ENCODE measurements at regions not wholly inside any gene's neighbourhood (a gene's known extent, or its start where the extent isn't known, plus 50 kb on each side); places are given as distances from the start of the nearest gene placed in this dataset.

DNA sequence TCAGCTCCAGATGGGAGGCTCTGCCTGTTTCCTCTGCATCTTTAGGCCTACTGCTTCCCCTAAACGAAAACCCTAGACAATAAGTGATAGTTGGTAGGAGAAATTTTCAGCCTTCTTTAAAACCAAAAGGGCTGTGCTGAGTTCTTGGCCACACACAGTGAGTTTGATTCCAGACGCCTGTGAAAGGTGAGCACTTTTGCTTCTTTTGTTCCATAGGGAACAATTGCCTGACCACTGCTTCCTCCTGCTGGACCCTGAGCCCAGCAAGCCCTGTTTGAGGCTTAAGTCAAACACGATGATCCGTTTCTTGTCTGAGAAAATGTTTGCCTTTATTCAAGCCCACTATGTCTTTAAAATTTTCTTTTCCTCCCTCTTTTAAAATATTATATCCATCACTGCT is 493.9 kb downstream of the ZIC1 start:
- no peak overlapping the region for H3K4me3 Mint-ChIP-seq
- DNase-seq (no peak), ATAC-seq (no peak)
- ChIA-PET CTCF (no interaction called here), POLR2A (no interaction called here)
- H3K4me1 Mint-ChIP-seq (ENCODE audit: low read depth): no peaks in the 10 kb centered on the region
- no peaks in the 10 kb centered on the region for H3K9me3 Mint-ChIP-seq (ENCODE audit: insufficient read depth)
- no peaks in the 10 kb centered on the region for H3K27me3 Mint-ChIP-seq (ENCODE audit: low read depth)
- H3K27ac Mint-ChIP-seq: no peak overlapping the region
- no peaks in the 10 kb centered on the region for H3K36me3 Mint-ChIP-seq (ENCODE audit: low read depth)

DNA sequence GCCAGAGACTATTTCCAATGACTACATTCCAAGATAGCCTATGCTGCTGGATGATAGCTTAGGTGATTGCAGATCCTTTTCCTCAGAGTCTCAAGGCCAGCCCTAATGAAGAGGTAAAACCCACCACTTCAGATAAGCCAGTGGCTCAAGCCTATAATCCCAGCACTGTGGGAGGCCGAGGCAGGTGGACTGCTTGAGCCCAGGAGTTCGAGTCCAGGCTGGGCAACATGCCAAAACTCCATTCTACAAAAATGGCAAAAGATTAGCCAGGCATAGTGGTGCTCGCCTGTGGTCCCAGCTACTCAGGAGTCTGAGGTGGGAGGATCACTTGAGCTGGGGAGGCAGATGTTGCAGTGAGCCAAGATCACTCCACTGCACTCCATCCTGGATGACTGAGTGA is 495.3 kb downstream of the ZIC1 start:
- ChIA-PET CTCF (no interaction called here), POLR2A (no interaction called here)
- ATAC-seq (no peak), DNase-seq (no peak)
- no peaks in the 10 kb centered on the region for H3K36me3 Mint-ChIP-seq (ENCODE audit: low read depth)
- peaks cover 5% of the 10 kb centered on the region for H3K9me3 Mint-ChIP-seq (ENCODE audit: insufficient read depth)
- H3K4me1 Mint-ChIP-seq (ENCODE audit: low read depth): no peaks in the 10 kb centered on the region
- H3K4me3 Mint-ChIP-seq: no peak overlapping the region
- no peaks in the 10 kb centered on the region for H3K27me3 Mint-ChIP-seq (ENCODE audit: low read depth)
- no peak overlapping the region for H3K27ac Mint-ChIP-seq

DNA sequence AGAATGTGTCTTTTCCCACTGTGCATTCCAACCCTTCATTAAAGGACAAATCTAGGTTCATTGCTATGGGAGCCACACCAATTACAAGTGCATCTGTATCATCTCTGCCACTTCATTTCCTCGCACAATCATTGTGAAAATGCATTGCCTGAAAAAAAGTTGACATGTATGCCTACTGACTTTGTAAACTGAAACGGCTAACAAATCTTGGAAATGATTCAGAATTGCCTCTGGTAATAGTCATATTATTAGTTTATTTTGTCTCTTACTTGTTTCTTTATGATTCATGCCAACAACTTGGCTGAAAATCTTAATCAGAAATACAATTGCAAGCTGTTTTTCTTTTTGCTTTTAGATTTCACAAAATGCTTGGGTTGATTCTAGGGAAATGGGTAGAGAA is 497.1 kb downstream of the ZIC1 start:
- Mint-ChIP-seq H3K27me3 (ENCODE audit: low read depth) (no peaks in the 10 kb centered on the region), H3K36me3 (ENCODE audit: low read depth) (no peaks in the 10 kb centered on the region), H3K4me1 (ENCODE audit: low read depth) (no peaks in the 10 kb centered on the region), H3K4me3 (no peak overlapping the region), H3K27ac (no peak overlapping the region), H3K9me3 (ENCODE audit: insufficient read depth) (peaks cover 5% of the 10 kb centered on the region)
- CTCF ChIA-PET: no interaction called here
- no peak for DNase-seq
- POLR2A ChIA-PET: no interaction called here
- ATAC-seq: no peak

GRCh38 chr3:147914532-147914931 is 505.4 kb downstream of the ZIC1 start:
- ATAC-seq (no peak), DNase-seq (no peak)
- H3K27ac Mint-ChIP-seq: no peak overlapping the region
- H3K27me3 Mint-ChIP-seq (ENCODE audit: low read depth): no peaks in the 10 kb centered on the region
- CTCF ChIA-PET: no interaction called here
- H3K4me1 Mint-ChIP-seq (ENCODE audit: low read depth): no peaks in the 10 kb centered on the region
- H3K4me3 Mint-ChIP-seq: no peak overlapping the region
- H3K36me3 Mint-ChIP-seq (ENCODE audit: low read depth): no peaks in the 10 kb centered on the region
- POLR2A ChIA-PET: no interaction called here
- H3K9me3 Mint-ChIP-seq (ENCODE audit: insufficient read depth): peaks cover 4% of the 10 kb centered on the region

DNA sequence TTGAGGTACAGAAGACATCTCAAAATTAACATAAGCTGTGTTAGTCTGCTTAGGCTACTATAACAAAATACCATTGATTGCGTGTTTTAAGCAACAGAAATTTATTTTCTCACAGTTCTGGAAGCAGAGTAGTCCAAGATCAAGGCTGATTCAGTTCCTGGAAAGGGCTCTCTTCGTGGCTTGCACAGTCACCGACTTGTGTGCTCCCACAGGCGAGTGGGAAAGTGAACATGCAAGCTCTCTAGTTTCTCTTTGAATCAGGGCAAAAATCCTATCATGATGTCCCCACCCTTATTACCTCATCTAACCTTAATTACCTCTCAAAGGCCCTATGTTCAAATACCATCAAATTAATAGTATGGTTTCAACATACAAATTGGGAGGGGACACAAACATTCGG is 505.9 kb downstream of the ZIC1 start:
- CTCF ChIA-PET: interaction anchor here (0.6 kb wide), 1 partner anchor 96 kb away, joined by 3 read pairs; no protein-coding TSS in a partner anchor
- Mint-ChIP-seq H3K27ac (no peak overlapping the region), H3K36me3 (ENCODE audit: low read depth) (no peaks in the 10 kb centered on the region), H3K4me1 (ENCODE audit: low read depth) (no peaks in the 10 kb centered on the region), H3K9me3 (ENCODE audit: insufficient read depth) (peaks cover 4% of the 10 kb centered on the region), H3K4me3 (no peak overlapping the region), H3K27me3 (ENCODE audit: low read depth) (no peaks in the 10 kb centered on the region)
- DNase-seq (no peak), ATAC-seq (no peak)
- POLR2A ChIA-PET: no interaction called here

DNA sequence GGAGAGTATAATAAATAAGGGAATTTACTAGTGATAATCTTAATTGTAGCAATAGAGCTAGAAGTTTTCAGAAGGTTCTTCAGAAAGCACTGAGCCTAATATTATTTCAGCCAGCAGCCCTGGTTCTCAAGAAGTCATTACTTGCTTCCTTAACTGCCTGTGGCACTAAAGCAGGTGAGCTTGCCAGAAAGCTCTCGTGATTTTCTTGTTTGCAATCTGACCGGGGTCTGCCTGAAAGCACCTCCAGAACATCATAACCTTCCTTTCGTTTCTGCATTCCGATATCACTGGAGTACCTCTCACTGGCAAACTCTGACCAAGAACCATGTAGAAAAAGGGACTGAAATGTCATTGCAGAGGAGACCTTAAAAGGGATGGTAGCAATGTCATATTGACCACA is 510.3 kb downstream of the ZIC1 start:
- no peaks in the 10 kb centered on the region for H3K4me1 Mint-ChIP-seq (ENCODE audit: low read depth)
- H3K4me3 Mint-ChIP-seq: no peak overlapping the region
- H3K27ac Mint-ChIP-seq: no peak overlapping the region
- ATAC-seq: no peak
- no peak for DNase-seq
- CTCF ChIA-PET: no interaction called here
- POLR2A ChIA-PET: no interaction called here
- peaks cover 4% of the 10 kb centered on the region for H3K9me3 Mint-ChIP-seq (ENCODE audit: insufficient read depth)
- H3K27me3 Mint-ChIP-seq (ENCODE audit: low read depth): no peaks in the 10 kb centered on the region
- no peaks in the 10 kb centered on the region for H3K36me3 Mint-ChIP-seq (ENCODE audit: low read depth)

GRCh38 chr3:147921051-147921450 is 511.9 kb downstream of the ZIC1 start:
- POLR2A ChIA-PET: no interaction called here
- ATAC-seq: no peak
- CTCF ChIA-PET: no interaction called here
- no peak for DNase-seq
- no peaks in the 10 kb centered on the region for H3K36me3 Mint-ChIP-seq (ENCODE audit: low read depth)
- no peaks in the 10 kb centered on the region for H3K27me3 Mint-ChIP-seq (ENCODE audit: low read depth)
- no peak overlapping the region for H3K27ac Mint-ChIP-seq
- H3K9me3 Mint-ChIP-seq (ENCODE audit: insufficient read depth): peaks cover 4% of the 10 kb centered on the region
- H3K4me3 Mint-ChIP-seq: no peak overlapping the region
- H3K4me1 Mint-ChIP-seq (ENCODE audit: low read depth): no peaks in the 10 kb centered on the region

DNA sequence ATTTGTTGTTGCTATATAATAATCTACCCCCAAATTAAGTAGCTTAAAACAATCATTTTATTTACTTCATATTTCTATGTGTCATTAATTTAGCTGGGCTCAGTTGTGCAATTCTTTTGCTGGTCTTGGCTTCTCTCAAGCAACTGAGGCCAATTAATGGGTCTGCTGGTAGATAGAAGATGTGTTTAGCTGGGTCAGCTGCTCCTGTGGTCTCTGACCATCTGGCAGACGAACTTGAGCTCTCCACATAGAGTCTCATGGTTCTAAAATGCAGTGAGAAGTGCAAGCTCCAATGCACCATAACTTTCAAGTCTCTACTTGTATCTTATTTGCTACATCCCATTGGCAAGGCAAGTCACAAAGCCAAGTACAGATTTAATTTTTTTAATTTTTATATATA is 515.6 kb downstream of the ZIC1 start:
- no peaks in the 10 kb centered on the region for H3K4me1 Mint-ChIP-seq (ENCODE audit: low read depth)
- ATAC-seq: no peak
- POLR2A ChIA-PET: no interaction called here

DNA sequence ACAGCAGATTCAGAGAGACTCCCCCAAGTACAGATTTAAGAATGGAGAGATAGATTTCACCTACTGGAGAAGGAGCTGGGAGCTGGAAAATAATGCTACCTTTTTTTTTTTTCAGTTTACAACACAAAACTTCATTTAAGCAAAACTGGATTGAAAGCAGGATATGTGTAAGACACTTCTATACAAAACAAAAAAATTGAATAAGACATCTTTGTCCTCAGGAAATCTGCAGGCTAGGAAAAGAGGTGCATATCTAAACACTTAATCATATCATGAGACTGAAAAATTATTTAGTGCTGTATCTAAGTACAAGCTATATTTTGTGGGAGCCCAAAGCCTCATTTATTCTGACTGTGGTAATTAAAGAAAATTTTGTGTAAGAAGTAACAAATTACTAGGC is 516.1 kb downstream of the ZIC1 start:
- Mint-ChIP-seq H3K27ac (no peak overlapping the region), H3K36me3 (ENCODE audit: low read depth) (no peaks in the 10 kb centered on the region), H3K9me3 (ENCODE audit: insufficient read depth) (no peaks in the 10 kb centered on the region), H3K4me3 (no peak overlapping the region), H3K4me1 (ENCODE audit: low read depth) (no peaks in the 10 kb centered on the region), H3K27me3 (ENCODE audit: low read depth) (no peaks in the 10 kb centered on the region)
- no peak for ATAC-seq
- ChIA-PET CTCF (no interaction called here), POLR2A (no interaction called here)
- no peak for DNase-seq

More for the DNA sequence above, 515.6 kb downstream of the ZIC1 start:
- CTCF ChIA-PET: no interaction called here
- Mint-ChIP-seq H3K9me3 (ENCODE audit: insufficient read depth) (no peaks in the 10 kb centered on the region), H3K27me3 (ENCODE audit: low read depth) (no peaks in the 10 kb centered on the region), H3K4me3 (no peak overlapping the region), H3K36me3 (ENCODE audit: low read depth) (no peaks in the 10 kb centered on the region), H3K27ac (no peak overlapping the region)
- DNase-seq: no peak

DNA sequence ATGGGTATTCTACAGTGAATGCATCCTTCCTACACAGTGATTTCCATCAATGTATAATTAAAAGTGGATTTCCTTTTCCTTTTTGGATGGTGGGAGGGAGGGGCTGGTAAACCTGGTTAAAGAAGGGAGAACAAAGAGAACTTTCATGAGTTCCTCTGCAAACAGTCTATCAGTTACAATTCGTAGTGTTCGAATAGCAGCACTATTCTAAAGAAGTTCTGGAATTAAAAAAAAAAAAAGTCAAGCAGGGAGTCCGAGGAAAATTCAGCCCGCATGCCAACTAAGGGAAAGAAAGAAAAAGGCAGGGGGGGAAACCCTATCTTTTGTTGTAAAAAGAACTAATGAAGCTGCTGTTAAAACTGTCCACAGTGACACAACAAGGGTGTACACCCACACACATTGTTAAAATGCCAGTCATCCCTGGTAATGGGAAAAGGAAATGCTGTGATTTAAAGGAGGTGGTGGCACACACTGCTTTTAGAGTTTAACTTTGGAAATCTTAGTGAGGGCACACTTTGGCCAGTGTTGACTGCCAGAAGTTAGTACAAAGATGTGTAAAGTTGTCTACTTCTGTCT is 521.2 kb downstream of the ZIC1 start:
- CTCF ChIA-PET: no interaction called here
- ATAC-seq (no peak), DNase-seq (no peak)
- Mint-ChIP-seq H3K36me3 (ENCODE audit: low read depth) (no peaks in the 10 kb centered on the region), H3K9me3 (ENCODE audit: insufficient read depth) (no peaks in the 10 kb centered on the region), H3K4me3 (no peak overlapping the region), H3K27me3 (ENCODE audit: low read depth) (no peaks in the 10 kb centered on the region), H3K4me1 (ENCODE audit: low read depth) (no peaks in the 10 kb centered on the region), H3K27ac (no peak overlapping the region)
- POLR2A ChIA-PET: no interaction called here

GRCh38 chr3:147934451-147935180 is 525.5 kb downstream of the ZIC1 start:
- CTCF ChIA-PET: no interaction called here

GRCh38 chr3:147937341-147937740 is 528.2 kb downstream of the ZIC1 start:
- H3K27ac Mint-ChIP-seq: no peak overlapping the region
- ChIA-PET POLR2A (no interaction called here), CTCF (no interaction called here)
- DNase-seq (no peak), ATAC-seq (no peak)
- H3K36me3 Mint-ChIP-seq (ENCODE audit: low read depth): no peaks in the 10 kb centered on the region
- H3K9me3 Mint-ChIP-seq (ENCODE audit: insufficient read depth): no peaks in the 10 kb centered on the region
- H3K27me3 Mint-ChIP-seq (ENCODE audit: low read depth): no peaks in the 10 kb centered on the region
- no peaks in the 10 kb centered on the region for H3K4me1 Mint-ChIP-seq (ENCODE audit: low read depth)
- no peak overlapping the region for H3K4me3 Mint-ChIP-seq

More at GRCh38 chr3:147934451-147935180, 525.5 kb downstream of the ZIC1 start:
- no peak for DNase-seq
- POLR2A ChIA-PET: no interaction called here
- ATAC-seq: no peak
- H3K4me1 Mint-ChIP-seq (ENCODE audit: low read depth): no peaks in the 10 kb centered on the region
- no peaks in the 10 kb centered on the region for H3K27me3 Mint-ChIP-seq (ENCODE audit: low read depth)
- H3K27ac Mint-ChIP-seq: no peak overlapping the region
- no peaks in the 10 kb centered on the region for H3K36me3 Mint-ChIP-seq (ENCODE audit: low read depth)
- no peaks in the 10 kb centered on the region for H3K9me3 Mint-ChIP-seq (ENCODE audit: insufficient read depth)
- no peak overlapping the region for H3K4me3 Mint-ChIP-seq

GRCh38 chr3:147937891-147938290 is 528.7 kb downstream of the ZIC1 start:
- POLR2A ChIA-PET: no interaction called here
- Mint-ChIP-seq H3K9me3 (ENCODE audit: insufficient read depth) (no peaks in the 10 kb centered on the region), H3K36me3 (ENCODE audit: low read depth) (no peaks in the 10 kb centered on the region), H3K27me3 (ENCODE audit: low read depth) (no peaks in the 10 kb centered on the region), H3K4me1 (ENCODE audit: low read depth) (no peaks in the 10 kb centered on the region), H3K4me3 (no peak overlapping the region), H3K27ac (no peak overlapping the region)
- DNase-seq (no peak), ATAC-seq (no peak)
- CTCF ChIA-PET: no interaction called here

Data from activated CD8-positive, alpha-beta T cell treated with anti-CD3 and anti-CD28 coated beads, Interleukin-2, amount 10 ng/mL, durations not matched to agents 7 days and 5 days (primary cell).